ENCODE measurements at regions not wholly inside any gene's neighbourhood (a gene's known extent, or its start where the extent isn't known, plus 50 kb on each side); places are given as distances from the start of the nearest gene placed in this dataset.

- TF ChIP-seq EZH2 (IDR thresholded peaks at IDR 0.05; ENCODE audit: insufficient read depth, poor library complexity, severe bottlenecking) (no peak), EZH2phosphoT487 (IDR thresholded peaks at IDR 0.05; ENCODE audit: insufficient read depth, low read depth) (no peak)
These were observed 220.7 kb upstream of the NOX3 start for GRCh38 chr6:155676346-155676745.

All from GM23248 (cell line).